ENCODE measurements at regions not wholly inside any gene's neighbourhood (a gene's known extent, or its start where the extent isn't known, plus 50 kb on each side); places are given as distances from the start of the nearest gene placed in this dataset.

DNA sequence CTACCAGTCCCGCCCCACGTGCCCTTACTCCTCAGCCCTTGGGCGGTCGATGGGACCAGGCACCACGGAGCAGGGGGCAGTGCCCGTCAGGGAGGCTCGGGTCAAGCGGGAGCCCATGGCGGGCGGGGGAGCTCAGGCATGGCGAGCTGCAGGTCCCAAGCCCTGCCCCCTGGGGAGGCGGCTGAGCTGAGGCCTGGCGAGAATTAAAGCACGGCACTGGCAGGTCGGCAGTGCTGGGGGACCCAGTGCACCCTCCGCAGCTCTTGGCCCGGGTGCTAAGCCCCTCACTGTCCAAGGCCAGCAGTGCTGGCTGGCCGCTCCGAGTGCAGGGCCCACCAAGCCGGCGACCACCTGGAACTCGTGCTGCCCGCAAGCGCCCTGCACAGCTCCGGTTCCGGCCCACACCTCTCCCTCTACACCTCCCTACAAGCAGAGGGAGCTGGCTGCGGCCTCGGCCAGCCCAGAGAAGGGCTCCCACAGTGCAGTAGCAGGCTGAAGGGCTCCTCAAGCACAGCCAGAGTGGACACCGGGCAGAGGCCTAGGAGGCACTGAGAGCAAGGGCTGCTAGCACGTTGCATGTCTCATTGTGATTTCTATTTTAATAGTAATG is 166.8 kb upstream of the FMN2 start:
- Histone ChIP-seq H3K14ac (replicated peaks; ENCODE audit: low read depth, low read length) (no peak overlapping the region), H3K4me1 (ENCODE audit: control insufficient read depth, insufficient read depth, low read length) (no peaks in the 10 kb centered on the region), H3K18ac (ENCODE audit: low read depth, low read length) (no peak overlapping the region), H2AK9ac (replicated peaks; ENCODE audit: low read depth, low read length, poor library complexity) (no peak overlapping the region), H3K56ac (ENCODE audit: extremely low read depth, insufficient read depth, low read length) (no peak overlapping the region), H4K20me1 (ENCODE audit: insufficient read depth, low read length) (no peaks in the 10 kb centered on the region), H4K5ac (ENCODE audit: low read depth, low read length) (no peak overlapping the region), H2BK15ac (ENCODE audit: low read depth, low read length) (no peak overlapping the region), H3K9me1 (ENCODE audit: insufficient read depth, low read length) (no peaks in the 10 kb centered on the region), H2BK5ac (ENCODE audit: low read depth, low read length, poor library complexity, severe bottlenecking) (no peak overlapping the region), H3K36me3 (ENCODE audit: control insufficient read depth, insufficient read depth, low read length) (no peaks in the 10 kb centered on the region), H3K23ac (ENCODE audit: low read depth, low read length) (no peak overlapping the region), H3K4ac (ENCODE audit: low read depth, low read length) (no peak overlapping the region), H2BK20ac (ENCODE audit: low read depth, low read length) (no peak overlapping the region), H3K9me3 (ENCODE audit: control insufficient read depth, insufficient read depth, low read length) (peaks cover 3% of the 10 kb centered on the region), H3K27ac (ENCODE audit: insufficient read depth, low read length) (no peak overlapping the region), H4K8ac (ENCODE audit: low read depth in 2 of 2, low read length in 2 of 2) (no peak overlapping the region), H3K27me3 (ENCODE audit: control insufficient read depth, insufficient read depth, low read length) (no peaks in the 10 kb centered on the region), H2AK5ac (ENCODE audit: low read depth, low read length) (no peak overlapping the region), H3K79me1 (ENCODE audit: low read depth in 1 of 2, low read length in 2 of 2) (no peaks in the 10 kb centered on the region), H2AFZ (replicated peaks; ENCODE audit: low read length, poor library complexity) (no peak overlapping the region), H3K4me3 (ENCODE audit: insufficient read depth, low read depth, low read length) (no peak overlapping the region), H3K4me2 (ENCODE audit: low read depth, low read length) (no peak overlapping the region), H3K9ac (ENCODE audit: low read depth, low read length) (no peak overlapping the region), H2BK120ac (ENCODE audit: low read depth, low read length) (no peak overlapping the region), H4K91ac (ENCODE audit: insufficient read depth, low read depth, low read length) (no peak overlapping the region)
- WGBS, 2 experiments (ENCODE audit: extremely low coverage in 2 of 2, insufficient read length in 1 of 2), result 89% methylated on average over 5 of the region's 30 CpGs; no CpG with 5 or more reads in 1 of the 2 experiments
- in situ Hi-C loops (cut with MboI; ENCODE audit: low sequenced_read_pairs) (no loop called here), dilution Hi-C loops (cut with HindIII; ENCODE audit: low sequenced_read_pairs, unreplicated experiment) (no loop called here), intact Hi-C loops (cut with micrococcal nuclease) (no loop called here)
- DNase-seq, result no peak
- ChIA-PET CTCF (no interaction called here), POLR2A (ENCODE audit: unreplicated experiment) (no interaction called here)
- ATAC-seq (ENCODE audit: low read depth), result no peak
- TF ChIP-seq POLR2A (IDR thresholded peaks at IDR 0.05; ENCODE audit: low read depth, low read length) (no peak), MAZ (IDR thresholded peaks at IDR 0.05; ENCODE audit: borderline replicate concordance, low read depth, low read length) (no peak), MAFK (IDR thresholded peaks at IDR 0.05; ENCODE audit: low read depth, low read length) (no peak)
- no TSS peak for BruUV-seq (replicated peaks)

Data from IMR-90 (cell line).